AG10803 (cell line): ENCODE measurements at regions not wholly inside any gene's neighbourhood (a gene's known extent, or its start where the extent isn't known, plus 50 kb on each side); places are given as distances from the start of the nearest gene placed in this dataset.
A peak's percentile ranks its signal among the peaks of the same experiment; 100 is the strongest.

Experiments
- DNase-seq: peaks from one replicate; pipeline ENCODE4 v3.0.0; 2010; ENCODE audit warnings: low read depth
- H3K4me3 ChIP-seq: 2 replicates; pipeline ENCODE4 v1.5.1; 2011; ENCODE audit warnings: mild to moderate bottlenecking, low read length, control low read depth
- TF ChIP-seq, protein P1 (sequence below): conservative IDR thresholded peaks from 2 replicates; pipeline ENCODE4 v1.5.1; 2011; ENCODE audit warnings: mild to moderate bottlenecking, low read length, control low read depth, inconsistent platforms

DNA sequence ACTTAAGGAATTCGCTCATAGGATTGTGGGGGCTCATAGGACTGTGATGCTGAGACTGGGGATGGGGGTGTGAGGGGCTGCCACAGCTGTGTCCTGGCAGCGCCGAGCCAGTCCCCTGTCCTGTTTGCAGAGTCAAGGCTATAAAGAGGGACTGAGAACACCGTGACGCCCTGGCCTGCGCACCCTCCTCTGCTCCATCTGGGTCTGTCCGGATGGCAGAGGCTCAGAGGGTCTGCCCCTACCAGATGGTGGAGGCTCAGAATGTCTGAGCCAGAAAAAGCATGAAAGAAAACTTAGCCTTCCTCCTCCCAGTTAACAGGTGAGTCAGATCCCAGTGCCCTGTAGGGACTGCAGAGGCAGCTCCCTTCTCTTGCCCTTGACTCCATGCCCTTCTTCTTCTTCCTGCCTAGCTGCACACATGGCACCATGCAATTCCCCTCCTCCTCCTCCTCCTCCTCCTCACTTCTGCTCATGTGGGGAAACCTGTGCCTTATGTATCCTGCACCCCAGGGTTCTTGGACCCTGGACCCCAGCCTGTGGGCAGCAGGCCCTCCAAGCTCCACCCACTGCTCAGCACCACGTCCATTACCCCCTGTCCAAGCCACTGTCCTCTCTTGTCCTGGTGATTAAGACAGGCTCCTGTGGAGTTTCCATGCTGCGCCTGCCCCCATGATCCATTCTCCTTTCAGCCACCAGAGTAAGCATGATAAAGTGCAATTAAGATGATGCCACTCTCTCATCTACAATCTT lies 410.0 kb upstream of the SULF2 start:
- H3K4me3 ChIP-seq = no peak overlapping the region
- TF ChIP-seq, protein P1, sequence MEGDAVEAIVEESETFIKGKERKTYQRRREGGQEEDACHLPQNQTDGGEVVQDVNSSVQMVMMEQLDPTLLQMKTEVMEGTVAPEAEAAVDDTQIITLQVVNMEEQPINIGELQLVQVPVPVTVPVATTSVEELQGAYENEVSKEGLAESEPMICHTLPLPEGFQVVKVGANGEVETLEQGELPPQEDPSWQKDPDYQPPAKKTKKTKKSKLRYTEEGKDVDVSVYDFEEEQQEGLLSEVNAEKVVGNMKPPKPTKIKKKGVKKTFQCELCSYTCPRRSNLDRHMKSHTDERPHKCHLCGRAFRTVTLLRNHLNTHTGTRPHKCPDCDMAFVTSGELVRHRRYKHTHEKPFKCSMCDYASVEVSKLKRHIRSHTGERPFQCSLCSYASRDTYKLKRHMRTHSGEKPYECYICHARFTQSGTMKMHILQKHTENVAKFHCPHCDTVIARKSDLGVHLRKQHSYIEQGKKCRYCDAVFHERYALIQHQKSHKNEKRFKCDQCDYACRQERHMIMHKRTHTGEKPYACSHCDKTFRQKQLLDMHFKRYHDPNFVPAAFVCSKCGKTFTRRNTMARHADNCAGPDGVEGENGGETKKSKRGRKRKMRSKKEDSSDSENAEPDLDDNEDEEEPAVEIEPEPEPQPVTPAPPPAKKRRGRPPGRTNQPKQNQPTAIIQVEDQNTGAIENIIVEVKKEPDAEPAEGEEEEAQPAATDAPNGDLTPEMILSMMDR = no peak
- no peak for DNase-seq

DNA sequence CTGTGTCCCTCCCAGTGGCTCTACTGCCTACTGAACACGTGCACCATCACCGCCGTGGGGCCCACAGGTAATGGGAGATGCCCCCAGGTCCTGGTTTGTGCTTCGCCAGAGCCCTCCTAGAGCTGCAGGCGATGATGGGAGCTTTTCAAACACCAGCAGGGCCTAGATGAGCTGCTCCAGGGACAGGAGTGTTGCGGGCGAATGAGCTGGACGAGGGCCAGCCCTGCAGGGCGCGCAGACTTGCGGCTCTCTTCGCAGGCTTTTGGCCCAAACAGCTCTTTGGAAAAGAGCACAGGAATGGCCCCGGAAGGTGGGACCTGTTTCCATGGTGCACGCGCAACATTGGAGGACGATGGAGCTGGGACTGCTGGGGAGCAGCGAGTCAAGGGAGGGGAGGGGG lies 409.3 kb upstream of the SULF2 start:
- DNase-seq = no peak
- no peak overlapping the region for H3K4me3 ChIP-seq

DNA sequence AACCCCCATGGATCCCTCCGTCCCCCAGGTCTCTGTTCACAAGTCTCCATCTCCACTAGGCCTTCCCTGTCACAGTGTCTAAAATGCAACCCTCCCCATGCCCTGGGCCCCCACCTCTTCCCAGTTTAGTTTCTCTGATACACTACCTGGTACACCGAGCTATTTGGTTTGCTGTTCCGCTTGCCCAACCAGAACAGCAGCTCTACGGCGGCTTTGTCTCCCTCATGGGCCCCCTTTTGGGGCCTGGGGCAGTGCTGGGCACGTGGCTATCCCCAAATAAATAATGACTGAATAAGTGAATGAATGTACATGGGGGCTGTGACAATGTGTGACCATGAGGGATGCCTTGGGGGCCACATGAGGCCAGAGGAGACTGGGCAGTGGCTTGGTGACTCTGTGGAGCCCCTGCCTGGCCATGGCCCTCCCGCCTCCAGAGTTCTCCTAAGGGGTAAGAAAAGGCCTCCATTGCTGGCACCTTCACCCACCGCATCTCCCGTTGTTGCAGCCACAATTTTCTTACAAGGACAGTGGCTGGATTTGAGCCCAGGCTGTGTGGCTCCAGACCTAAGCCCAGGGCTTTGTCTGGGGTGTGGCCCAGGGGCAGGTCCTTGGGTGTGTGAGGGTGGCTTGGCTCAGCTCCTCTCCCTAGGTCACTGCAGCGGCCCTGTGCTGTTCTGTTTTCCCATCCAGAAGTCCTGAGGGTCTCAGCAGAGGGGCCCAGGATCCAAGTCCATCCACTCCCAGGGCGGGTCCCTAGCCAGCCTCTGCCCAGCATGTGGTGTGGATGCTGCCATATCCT lies 408.5 kb upstream of the SULF2 start:
- no peak for DNase-seq
- TF ChIP-seq, protein P1 = no peak
- no peak overlapping the region for H3K4me3 ChIP-seq

More for the DNA sequence above, 409.3 kb upstream of the SULF2 start:
- TF ChIP-seq, protein P1 = no peak

DNA sequence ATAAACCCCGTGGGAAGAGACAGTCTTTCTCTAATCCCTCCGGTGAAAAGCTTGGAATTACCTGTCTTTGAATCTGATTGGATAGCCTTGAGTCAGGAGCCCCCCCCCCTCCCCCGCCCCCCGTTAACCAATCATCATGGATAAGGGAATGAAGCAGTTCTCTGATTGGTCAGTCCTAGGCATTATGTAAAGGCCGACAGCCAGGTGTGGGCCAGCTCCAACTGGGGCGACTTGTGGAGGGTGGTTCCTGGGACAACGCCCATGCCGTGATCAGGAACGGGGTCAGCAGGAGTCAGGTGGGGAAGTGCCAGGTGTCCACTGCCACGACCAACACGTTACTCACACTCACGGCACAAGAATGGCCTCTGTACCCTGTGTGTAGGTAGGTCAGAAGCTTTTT lies 406.8 kb upstream of the SULF2 start:
- DNase-seq = no peak
- TF ChIP-seq, protein P1 = no peak
- H3K4me3 ChIP-seq = no peak overlapping the region

DNA sequence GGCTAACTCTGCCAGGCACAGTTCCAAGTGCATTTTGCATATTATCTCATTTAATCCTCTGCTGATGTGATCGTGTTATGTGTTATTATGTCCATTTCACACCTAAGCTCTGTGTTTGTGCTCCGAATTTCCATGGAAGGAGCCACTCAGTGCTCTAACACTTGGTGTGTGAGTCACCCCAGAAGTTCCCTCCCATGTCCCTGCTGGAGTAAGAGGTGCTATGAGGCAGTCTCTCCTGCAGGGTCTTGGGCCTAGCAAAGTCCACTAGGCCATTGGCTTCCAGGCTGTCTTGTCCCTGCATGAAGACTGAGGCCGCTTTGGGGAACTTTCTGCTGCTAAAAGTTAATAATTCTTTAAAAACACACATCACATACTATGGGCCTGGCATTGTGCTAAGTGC lies 405.9 kb upstream of the SULF2 start:
- H3K4me3 ChIP-seq = no peak overlapping the region
- no peak for DNase-seq
- TF ChIP-seq, protein P1 = no peak

DNA sequence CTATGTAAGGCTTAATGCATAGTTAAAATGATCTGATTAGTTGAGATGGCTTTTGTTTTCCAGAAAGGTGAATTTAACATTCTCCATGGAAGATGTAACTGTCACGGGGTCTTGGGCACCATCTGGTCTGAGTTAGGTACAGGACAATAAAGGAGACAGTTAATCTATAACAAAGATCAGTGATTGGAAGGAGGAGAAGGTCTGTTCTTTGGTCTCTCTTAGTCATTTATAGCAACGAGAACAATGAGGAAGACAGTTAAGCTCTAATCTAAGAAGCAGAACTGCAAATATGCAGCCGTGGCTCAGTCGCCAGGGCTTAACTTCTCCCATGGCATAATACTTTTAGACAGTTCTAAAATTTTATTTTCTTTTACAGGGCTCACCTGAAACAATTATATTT lies 405.5 kb upstream of the SULF2 start:
- H3K4me3 ChIP-seq = no peak overlapping the region
- DNase-seq = no peak
- TF ChIP-seq, protein P1 = no peak

DNA sequence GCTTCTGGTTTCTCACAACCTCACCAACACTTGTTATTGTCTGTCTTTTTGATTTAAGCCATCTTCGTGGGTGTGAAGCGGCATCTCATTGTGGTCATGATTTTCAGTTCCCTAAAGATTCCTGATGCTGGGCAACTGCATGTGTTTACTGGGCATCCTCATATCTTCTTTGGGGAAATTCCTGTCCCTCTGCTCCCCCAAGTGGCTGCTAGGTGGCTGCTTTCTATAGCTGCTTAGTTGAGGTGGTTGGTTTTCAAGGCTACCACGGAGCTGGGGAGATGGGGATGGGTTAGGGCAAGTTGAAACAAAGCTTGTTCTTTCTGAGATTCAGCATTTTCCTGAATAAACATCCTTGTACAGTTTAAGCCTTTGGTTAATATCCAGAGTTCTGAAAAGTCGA lies 403.9 kb upstream of the SULF2 start:
- TF ChIP-seq, protein P1 = peak; percentile 63
- H3K4me3 ChIP-seq = no peak overlapping the region
- peak; percentile 61 for DNase-seq
